CD4-positive, alpha-beta T cell treated with Interleukin-4 for 4 hours (primary cell): ENCODE measurements at regions not wholly inside any gene's neighbourhood (a gene's known extent, or its start where the extent isn't known, plus 50 kb on each side); places are given as distances from the start of the nearest gene placed in this dataset.

Experiments used
- DNase-seq: peaks from one replicate; pipeline ENCODE4 v3.0.0-alpha.2; 2020

GRCh38 chr15:35783203-35783602 lies 237.2 kb upstream of the DPH6 start:
- DNase-seq, result no peak

GRCh38 chr15:35784745-35785144 lies 238.8 kb upstream of the DPH6 start:
- no peak for DNase-seq

GRCh38 chr15:35810007-35810406 lies 264.0 kb upstream of the DPH6 start:
- DNase-seq, result no peak

- no peak for DNase-seq
These were observed 267.6 kb upstream of the DPH6 start for GRCh38 chr15:35813573-35813972.

- DNase-seq, result no peak
These were observed 272.9 kb upstream of the DPH6 start for GRCh38 chr15:35818846-35819245.

- DNase-seq, result no peak
These were observed 276.2 kb upstream of the DPH6 start for GRCh38 chr15:35822153-35822552.

- DNase-seq, result no peak
These were observed 281.2 kb upstream of the DPH6 start for GRCh38 chr15:35827141-35827540.

GRCh38 chr15:35827911-35828310 lies 281.9 kb upstream of the DPH6 start:
- no peak for DNase-seq

GRCh38 chr15:35833581-35833980 lies 287.6 kb upstream of the DPH6 start:
- DNase-seq, result no peak

GRCh38 chr15:35834216-35834830 lies 288.4 kb upstream of the DPH6 start:
- no peak for DNase-seq

GRCh38 chr15:35834866-35835265 lies 288.9 kb upstream of the DPH6 start:
- DNase-seq, result no peak

GRCh38 chr15:35838424-35839111 lies 292.6 kb upstream of the DPH6 start:
- no peak for DNase-seq

- DNase-seq, result no peak
These were observed 296.7 kb upstream of the DPH6 start for GRCh38 chr15:35842631-35843030.

- DNase-seq, result no peak
These were observed 297.5 kb upstream of the DPH6 start for GRCh38 chr15:35843498-35843897.

GRCh38 chr15:35850284-35850683 lies 304.3 kb upstream of the DPH6 start:
- DNase-seq, result no peak

GRCh38 chr15:35851491-35851890 lies 305.5 kb upstream of the DPH6 start:
- DNase-seq, result no peak

GRCh38 chr15:35852818-35853624 lies 307.1 kb upstream of the DPH6 start:
- DNase-seq, result no peak

GRCh38 chr15:35854316-35854715 lies 308.4 kb upstream of the DPH6 start:
- DNase-seq, result no peak

GRCh38 chr15:35857567-35858226 lies 311.7 kb upstream of the DPH6 start:
- no peak for DNase-seq

- DNase-seq, result no peak
These were observed 312.7 kb upstream of the DPH6 start for GRCh38 chr15:35858707-35859106.

GRCh38 chr15:35863655-35864054 lies 317.7 kb upstream of the DPH6 start:
- DNase-seq, result no peak

- DNase-seq, result no peak
These were observed 321.4 kb upstream of the DPH6 start for GRCh38 chr15:35867356-35867755.

GRCh38 chr15:35871282-35871681 lies 325.3 kb upstream of the DPH6 start:
- DNase-seq, result no peak

GRCh38 chr15:35871812-35872211 lies 325.8 kb upstream of the DPH6 start:
- DNase-seq, result no peak
